GM18511 (cell line): ENCODE measurements at regions not wholly inside any gene's neighbourhood (a gene's known extent, or its start where the extent isn't known, plus 50 kb on each side); places are given as distances from the start of the nearest gene placed in this dataset.
"Not testable (repeated sequence)": the region's sequence is repeated elsewhere in the genome, so short reads cannot be mapped to it uniquely, and the experiment has no call there.

Experiments
- ATAC-seq: cut with Tn5 transposase; IDR thresholded peaks from one replicate; pipeline ENCODE4 v1.9.1; 2021; ENCODE audit warnings: mild to moderate bottlenecking, moderate library complexity; ENCODE audit not compliant: unreplicated experiment

GRCh38 chr3:177336873-177337450, 139.7 kb upstream of the TBL1XR1 start:
- no peak for ATAC-seq

DNA sequence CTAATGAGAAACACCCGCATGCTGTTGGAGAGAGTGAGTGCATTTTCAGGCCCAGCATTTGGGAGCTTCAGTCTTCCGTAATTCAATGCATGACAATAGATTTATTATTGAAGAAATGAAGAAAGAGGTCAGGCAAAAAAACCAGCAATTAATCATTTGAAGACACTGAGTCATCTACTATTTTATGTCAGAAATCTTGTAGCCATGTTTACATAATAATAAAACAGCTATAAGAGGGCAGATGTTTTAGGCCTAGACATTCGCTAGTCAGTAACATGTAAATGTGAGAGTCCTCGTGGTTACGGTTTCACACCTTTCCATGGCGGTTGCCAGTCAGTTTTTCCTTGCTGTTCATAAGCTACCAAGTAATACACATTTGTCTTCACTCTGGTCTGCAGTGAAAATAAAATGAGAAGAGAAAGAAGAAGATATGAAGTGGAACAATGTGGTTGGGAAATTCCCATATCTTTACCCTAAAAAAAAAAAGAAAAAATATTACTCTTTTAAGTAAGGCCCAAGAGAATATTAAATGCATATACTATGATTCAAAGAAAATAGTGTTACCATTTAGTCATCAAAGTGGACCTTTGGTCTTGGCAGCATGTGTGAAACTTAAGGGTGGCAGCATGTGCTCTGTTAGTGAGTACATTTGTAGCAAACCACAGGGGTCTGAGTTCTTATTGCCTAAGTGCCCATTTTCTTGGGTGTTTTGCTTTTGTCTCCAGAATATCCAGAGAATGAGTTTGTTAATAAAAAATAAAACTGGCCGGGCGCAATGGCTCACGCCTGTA, 140.5 kb upstream of the TBL1XR1 start:
- ATAC-seq, result peak; percentile 88

DNA sequence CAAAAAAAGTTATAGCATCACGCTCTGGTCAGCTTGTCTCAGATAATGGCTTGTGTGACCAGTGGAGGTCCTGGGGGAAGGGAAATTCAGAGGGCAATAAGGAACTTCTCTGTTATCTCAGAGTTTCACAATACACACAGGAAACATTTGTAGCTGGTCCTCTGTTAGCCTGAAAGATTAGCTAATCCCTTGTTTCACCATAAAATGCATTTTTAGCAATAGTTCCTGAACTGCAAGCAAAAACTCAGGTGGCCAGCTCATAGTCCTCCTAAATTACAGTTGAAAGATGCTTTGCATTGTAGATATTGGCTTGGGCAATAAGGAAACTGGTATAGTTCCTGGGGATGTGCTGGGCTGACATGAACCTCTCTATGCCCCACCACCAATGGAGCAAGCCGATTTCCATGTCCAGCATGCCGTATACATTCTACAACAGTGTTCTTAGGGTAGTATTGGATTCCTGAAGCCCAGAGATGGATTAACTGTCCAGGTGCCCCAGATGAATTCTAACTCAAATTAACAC, 141.5 kb upstream of the TBL1XR1 start:
- peak; percentile 45 for ATAC-seq

GRCh38 chr3:177339220-177339703, 142.0 kb upstream of the TBL1XR1 start:
- ATAC-seq, result peak; percentile 13

DNA sequence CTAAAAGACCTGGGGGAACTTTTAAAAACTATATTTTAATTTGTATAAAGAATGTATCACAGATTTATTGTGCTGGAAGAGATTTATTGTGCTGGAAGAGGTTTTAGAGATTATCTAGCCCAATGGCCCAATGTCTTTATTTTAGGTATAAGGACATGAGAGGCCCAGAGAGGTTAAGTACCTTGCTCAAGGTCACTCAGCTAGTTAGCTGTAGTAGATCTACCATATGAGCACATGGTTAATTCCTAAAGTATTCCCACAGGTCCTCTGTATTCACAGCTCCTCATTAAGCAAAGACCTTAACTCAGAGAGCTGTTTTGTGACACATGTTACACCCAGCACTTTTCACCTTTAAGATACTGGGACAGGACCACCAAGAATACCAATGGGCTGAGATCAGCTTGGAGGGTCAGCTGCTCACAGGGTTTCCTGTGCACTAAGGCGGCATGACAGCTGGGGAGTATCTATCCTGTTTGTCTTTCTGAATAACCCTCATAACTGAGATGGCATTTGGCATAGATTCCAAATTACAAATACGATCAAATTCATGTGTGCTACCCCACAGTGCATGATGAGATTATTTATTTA, 143.1 kb upstream of the TBL1XR1 start:
- ATAC-seq, result no peak

GRCh38 chr3:177341736-177342419, 144.6 kb upstream of the TBL1XR1 start:
- ATAC-seq, result no peak

DNA sequence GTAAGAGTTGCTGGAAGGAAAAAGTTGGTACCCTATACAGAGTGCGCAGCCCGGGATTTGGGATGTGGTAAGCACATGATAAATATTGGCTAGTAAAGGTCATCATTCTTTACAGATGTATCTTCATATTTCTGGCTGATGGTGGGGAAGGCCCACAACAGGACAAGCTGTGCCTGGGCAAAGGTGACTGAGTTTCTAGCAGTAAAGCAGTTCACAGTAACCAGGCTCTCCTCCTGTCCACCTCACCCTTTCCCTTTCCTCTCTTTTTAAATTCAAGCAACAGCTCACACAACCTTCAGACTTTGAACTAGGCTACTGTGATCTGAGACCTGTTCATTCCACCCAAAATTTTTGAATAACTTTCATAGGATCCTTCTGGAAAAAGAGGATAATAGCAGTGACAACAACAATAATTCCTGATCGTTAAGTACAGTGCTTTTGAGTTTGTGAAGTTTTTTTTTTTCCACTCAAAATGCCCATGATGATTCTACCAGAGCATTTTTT, 145.9 kb upstream of the TBL1XR1 start:
- no peak for ATAC-seq

- peak; percentile 84 for ATAC-seq
Observed at GRCh38 chr3:177345049-177345972, 148.0 kb upstream of the TBL1XR1 start.

- peak; percentile 18 for ATAC-seq
Observed at GRCh38 chr3:177345973-177346503, 148.8 kb upstream of the TBL1XR1 start.

- ATAC-seq, result no peak
Observed at GRCh38 chr3:177346878-177347277, 149.6 kb upstream of the TBL1XR1 start.

- no peak for ATAC-seq
Observed at GRCh38 chr3:177347611-177348010, 150.3 kb upstream of the TBL1XR1 start.

DNA sequence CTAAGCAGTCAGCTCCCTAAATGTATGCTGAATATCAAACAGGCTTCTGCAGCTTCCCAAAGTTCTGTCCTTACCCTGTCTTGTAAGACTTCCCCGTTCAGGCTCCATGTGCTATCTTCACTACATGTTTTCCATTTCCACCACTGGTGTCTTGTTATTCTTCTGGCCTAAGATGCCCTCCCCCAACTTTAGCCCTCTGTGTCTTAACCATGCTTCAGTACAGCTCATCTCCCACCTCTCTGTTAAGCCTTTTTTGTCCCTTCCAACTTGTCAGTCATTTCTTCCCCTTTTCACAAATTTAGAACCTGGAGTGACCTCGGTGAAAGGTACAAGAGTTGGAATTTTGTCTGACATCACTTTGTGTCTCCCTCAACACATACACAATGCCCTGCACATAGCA, 151.7 kb upstream of the TBL1XR1 start:
- ATAC-seq, result no peak

DNA sequence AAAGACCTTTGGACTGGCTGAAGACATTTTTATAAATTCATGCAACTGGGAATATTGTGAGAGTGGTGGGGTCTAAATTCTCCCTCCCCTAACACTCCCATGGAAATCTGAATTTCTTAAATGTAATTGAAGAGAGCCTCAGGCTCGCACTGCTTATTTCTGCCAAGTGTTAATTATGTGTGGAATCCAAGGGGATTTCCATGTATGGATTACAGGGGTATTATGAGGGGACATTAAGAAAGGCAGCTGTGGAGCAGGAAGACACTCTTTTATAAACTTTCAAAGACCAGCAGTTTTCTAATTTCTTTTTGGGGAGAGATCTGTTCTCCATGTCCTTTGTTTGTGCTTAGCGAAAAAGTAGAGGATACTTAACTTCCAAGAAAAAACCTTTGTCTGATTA, 152.1 kb upstream of the TBL1XR1 start:
- no peak for ATAC-seq

DNA sequence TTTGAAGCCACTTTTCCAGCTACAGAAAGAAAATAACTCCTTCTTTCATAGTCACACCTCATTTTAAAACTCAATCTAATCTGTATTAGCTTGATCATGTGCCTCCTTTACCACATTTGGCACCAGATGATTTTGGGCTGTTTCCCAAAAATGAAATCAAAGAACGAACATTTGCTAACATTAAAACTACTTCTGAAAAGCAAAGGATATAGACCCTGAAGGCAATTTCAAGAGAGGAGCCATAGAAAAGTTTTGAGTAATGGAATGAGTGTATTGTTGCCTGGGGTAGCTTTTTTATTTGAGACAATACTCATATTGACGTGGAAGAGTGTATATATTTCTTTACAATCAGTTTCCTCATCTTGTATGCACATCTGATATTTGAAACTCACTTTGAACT, 152.8 kb upstream of the TBL1XR1 start:
- ATAC-seq, result no peak

- ATAC-seq, result no peak
Observed at GRCh38 chr3:177351206-177351605, 153.9 kb upstream of the TBL1XR1 start.

- ATAC-seq, result peak; percentile 99
Observed at GRCh38 chr3:177351757-177352158, 154.5 kb upstream of the TBL1XR1 start.

DNA sequence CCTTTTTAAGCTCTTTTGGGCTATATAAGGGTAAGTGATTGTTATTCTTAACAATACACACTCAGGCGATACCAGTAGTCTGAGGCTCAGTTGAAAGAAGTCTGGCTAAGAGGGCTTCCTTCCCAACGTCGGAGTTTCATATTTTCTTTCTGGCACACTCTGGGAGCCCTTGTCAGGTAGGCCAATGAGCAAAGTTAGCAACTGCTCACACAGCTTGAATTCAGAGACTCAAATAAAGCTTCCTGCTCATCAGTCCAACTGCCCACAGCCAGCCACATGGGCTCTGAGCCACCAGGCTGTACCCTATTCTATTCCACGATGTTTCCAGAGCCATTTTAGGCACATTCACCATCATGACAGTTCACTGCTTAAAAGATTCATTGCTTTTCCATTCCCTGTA, 155.1 kb upstream of the TBL1XR1 start:
- no peak for ATAC-seq

DNA sequence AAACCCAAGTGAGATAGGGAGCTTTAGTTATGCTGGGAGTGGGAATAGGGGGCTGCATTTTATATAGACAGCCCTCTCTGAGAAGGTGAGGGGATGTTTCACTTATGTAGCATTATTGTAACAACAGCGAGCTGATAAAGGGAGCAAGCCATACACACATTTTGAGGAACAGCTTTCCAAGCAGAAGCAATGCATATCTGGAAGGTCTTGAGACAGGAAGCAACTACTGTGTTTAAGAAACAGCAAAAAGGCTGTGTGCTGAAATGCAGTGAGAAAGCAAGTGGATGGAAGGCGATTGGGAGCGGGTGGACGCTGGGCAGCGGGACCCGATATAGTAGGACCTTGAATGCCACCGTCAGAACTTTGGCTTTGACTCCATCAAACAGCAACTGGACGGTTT, 155.9 kb upstream of the TBL1XR1 start:
- ATAC-seq, result no peak

DNA sequence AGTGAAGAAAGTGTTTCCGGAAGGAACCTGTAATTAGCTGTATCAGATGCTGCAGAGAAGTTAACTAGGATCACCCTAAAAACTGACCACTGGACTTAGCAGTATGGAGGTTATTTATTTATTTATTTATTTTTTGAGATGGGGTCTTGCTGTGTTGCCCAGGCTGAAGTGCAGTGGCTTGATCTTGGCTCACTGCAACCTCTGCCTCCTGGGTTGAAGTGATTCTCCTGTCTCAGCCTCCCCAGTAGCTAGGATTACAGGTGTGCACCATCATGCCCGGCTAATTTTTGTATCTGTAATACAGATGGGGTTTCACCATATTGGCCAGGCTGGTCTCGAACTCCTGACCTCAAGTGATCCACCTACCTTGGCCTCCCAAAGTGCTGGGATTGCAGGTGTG, 156.6 kb upstream of the TBL1XR1 start:
- ATAC-seq, result not testable (repeated sequence)

DNA sequence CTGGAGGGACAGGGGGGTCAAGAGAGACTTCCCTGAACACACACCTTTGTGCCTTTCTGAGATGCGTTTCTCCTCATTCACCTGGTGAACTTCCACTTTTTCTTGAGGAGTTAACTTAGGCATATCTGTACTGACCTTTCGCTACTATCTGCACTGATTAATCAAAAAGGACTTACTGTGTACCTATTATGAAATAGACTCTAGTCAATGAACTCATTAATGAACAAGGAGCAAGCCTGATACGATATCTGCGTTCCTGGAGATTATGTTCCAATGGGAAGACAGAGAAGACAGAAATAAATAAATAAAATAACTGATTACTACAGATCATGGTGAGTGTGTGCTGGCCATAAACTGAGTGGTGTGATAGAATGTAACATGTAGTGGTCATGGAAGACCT, 157.2 kb upstream of the TBL1XR1 start:
- ATAC-seq, result no peak
